C4-2B (cell line): ENCODE measurements at regions not wholly inside any gene's neighbourhood (a gene's known extent, or its start where the extent isn't known, plus 50 kb on each side); places are given as distances from the start of the nearest gene placed in this dataset.

Experiments
- ZFX ChIP-seq: fragments of 450-650 bp; IDR thresholded peaks from 2 replicates; pipeline ENCODE4 v1.6.1; 2017
- TF ChIP-seq, protein P1 (sequence below): fragments of 450-650 bp; conservative IDR thresholded peaks from 2 replicates; pipeline ENCODE4 v1.5.1; 2017; ENCODE audit warnings: mild to moderate bottlenecking

DNA sequence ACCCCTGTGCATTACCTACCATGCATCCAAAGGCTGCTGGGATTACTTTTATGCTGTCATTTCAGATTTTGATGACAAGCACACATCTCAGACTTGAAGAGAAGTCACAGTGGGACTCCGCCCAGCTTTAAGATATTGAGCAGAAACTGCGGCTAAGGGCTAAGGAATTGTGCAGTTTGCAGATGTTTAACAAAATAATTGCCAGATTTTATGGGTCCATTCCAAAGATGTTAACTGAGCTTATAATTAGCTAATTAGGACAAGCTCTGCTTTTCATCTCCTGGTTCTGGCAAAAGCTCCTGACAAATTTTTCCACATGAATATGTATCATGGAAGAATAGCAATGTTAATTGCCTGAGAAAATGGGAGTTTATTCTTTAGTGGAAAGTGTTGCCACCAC lies 344.4 kb upstream of the ATXN7L3B start:
- TF ChIP-seq, protein P1, sequence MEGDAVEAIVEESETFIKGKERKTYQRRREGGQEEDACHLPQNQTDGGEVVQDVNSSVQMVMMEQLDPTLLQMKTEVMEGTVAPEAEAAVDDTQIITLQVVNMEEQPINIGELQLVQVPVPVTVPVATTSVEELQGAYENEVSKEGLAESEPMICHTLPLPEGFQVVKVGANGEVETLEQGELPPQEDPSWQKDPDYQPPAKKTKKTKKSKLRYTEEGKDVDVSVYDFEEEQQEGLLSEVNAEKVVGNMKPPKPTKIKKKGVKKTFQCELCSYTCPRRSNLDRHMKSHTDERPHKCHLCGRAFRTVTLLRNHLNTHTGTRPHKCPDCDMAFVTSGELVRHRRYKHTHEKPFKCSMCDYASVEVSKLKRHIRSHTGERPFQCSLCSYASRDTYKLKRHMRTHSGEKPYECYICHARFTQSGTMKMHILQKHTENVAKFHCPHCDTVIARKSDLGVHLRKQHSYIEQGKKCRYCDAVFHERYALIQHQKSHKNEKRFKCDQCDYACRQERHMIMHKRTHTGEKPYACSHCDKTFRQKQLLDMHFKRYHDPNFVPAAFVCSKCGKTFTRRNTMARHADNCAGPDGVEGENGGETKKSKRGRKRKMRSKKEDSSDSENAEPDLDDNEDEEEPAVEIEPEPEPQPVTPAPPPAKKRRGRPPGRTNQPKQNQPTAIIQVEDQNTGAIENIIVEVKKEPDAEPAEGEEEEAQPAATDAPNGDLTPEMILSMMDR, result no peak
- TF ChIP-seq ZFX, result no peak
